ENCODE measurements at regions not wholly inside any gene's neighbourhood (a gene's known extent, or its start where the extent isn't known, plus 50 kb on each side); places are given as distances from the start of the nearest gene placed in this dataset.

GRCh38 chr5:84635235-84636055, 250.8 kb upstream of the EDIL3 start:
- DNase-seq (ENCODE audit: low spot score in 2 of 2, unreplicated experiment in 2 of 2): no peak
- peaks cover 5% of the 10 kb centered on the region for H3K9me3 Mint-ChIP-seq
- no peak overlapping the region for H3K27ac Mint-ChIP-seq
- H3K4me3 Mint-ChIP-seq: no peak overlapping the region
- TF ChIP-seq, protein P1, sequence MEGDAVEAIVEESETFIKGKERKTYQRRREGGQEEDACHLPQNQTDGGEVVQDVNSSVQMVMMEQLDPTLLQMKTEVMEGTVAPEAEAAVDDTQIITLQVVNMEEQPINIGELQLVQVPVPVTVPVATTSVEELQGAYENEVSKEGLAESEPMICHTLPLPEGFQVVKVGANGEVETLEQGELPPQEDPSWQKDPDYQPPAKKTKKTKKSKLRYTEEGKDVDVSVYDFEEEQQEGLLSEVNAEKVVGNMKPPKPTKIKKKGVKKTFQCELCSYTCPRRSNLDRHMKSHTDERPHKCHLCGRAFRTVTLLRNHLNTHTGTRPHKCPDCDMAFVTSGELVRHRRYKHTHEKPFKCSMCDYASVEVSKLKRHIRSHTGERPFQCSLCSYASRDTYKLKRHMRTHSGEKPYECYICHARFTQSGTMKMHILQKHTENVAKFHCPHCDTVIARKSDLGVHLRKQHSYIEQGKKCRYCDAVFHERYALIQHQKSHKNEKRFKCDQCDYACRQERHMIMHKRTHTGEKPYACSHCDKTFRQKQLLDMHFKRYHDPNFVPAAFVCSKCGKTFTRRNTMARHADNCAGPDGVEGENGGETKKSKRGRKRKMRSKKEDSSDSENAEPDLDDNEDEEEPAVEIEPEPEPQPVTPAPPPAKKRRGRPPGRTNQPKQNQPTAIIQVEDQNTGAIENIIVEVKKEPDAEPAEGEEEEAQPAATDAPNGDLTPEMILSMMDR (IDR thresholded peaks at IDR 0.05; ENCODE audit: unreplicated experiment): no peak
- H3K36me3 Mint-ChIP-seq: no peaks in the 10 kb centered on the region
- peaks cover 1% of the 10 kb centered on the region for H3K4me1 Mint-ChIP-seq
- H3K27me3 Mint-ChIP-seq (ENCODE audit: low read depth): no peaks in the 10 kb centered on the region

DNA sequence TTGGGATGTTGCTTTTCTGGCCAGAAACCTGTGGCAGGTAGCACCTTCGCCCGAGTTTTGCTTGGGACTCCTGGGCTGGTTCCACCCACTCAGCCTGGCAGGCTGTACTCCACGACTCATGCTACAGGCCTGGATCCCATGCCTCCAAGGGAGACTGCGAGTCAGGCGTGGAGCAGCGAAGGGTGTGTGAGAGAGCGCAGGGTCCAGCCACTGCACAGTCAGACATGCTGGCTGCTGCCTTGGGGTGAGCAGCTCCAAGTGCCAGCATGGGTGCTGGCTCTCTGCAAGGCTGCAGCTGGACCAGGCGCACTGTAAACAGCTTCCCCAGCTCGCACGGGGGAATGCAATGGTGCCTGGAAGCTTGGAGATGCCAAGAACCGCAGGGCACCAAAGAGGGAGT, 249.6 kb upstream of the EDIL3 start:
- DNase-seq (ENCODE audit: low spot score in 2 of 2, unreplicated experiment in 2 of 2): no peak
- H3K27ac Mint-ChIP-seq: no peak overlapping the region
- no peak overlapping the region for H3K4me3 Mint-ChIP-seq
- H3K9me3 Mint-ChIP-seq: peaks cover 12% of the 10 kb centered on the region
- no peaks in the 10 kb centered on the region for H3K4me1 Mint-ChIP-seq
- TF ChIP-seq, protein P1 (IDR thresholded peaks at IDR 0.05; ENCODE audit: unreplicated experiment): no peak
- no peaks in the 10 kb centered on the region for H3K36me3 Mint-ChIP-seq
- no peaks in the 10 kb centered on the region for H3K27me3 Mint-ChIP-seq (ENCODE audit: low read depth)

DNA sequence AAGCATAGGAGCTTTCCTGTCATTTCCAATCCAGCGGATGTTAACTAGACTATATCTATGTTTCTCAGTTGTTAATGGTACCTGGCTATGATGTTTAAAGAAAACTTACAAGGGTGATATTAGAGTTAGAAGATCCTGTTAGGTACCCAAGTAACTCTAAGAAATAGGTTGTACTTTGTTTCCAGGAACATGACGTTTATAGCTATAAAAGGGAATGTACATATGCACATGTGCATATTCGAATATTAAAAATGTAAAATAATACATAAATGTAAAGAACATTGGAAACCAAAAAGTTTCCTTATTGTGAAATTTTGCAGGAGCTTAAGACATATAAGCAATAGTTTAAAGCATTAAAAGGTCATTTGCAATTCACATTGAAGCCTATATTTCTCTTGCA, 247.7 kb upstream of the EDIL3 start:
- Mint-ChIP-seq H3K27ac (no peak overlapping the region), H3K4me1 (no peaks in the 10 kb centered on the region), H3K27me3 (ENCODE audit: low read depth) (no peaks in the 10 kb centered on the region), H3K36me3 (no peaks in the 10 kb centered on the region), H3K4me3 (no peak overlapping the region), H3K9me3 (peaks cover 12% of the 10 kb centered on the region)
- no peak for DNase-seq (ENCODE audit: low spot score in 2 of 2, unreplicated experiment in 2 of 2)
- TF ChIP-seq, protein P1 (IDR thresholded peaks at IDR 0.05; ENCODE audit: unreplicated experiment): no peak

DNA sequence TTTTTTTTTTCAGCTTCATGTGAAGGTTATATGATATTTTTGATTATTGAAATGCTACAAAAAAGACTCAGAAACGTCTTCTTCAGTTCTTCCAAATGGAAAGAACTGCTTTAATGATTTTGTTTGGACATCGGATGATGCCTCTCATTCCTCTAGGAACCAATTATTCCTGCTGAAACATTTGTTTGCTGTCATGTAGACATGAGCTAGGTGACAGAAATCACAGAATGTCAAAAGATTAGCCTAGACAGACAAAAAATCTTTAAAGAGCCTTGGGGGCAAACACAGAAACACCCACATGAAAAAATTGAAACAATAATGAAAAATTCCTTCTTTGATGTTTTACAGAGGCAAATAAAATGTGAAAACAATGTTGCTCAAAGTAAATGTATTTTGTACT, 244.2 kb upstream of the EDIL3 start:
- Mint-ChIP-seq H3K27ac (no peak overlapping the region), H3K4me3 (no peak overlapping the region)

DNA sequence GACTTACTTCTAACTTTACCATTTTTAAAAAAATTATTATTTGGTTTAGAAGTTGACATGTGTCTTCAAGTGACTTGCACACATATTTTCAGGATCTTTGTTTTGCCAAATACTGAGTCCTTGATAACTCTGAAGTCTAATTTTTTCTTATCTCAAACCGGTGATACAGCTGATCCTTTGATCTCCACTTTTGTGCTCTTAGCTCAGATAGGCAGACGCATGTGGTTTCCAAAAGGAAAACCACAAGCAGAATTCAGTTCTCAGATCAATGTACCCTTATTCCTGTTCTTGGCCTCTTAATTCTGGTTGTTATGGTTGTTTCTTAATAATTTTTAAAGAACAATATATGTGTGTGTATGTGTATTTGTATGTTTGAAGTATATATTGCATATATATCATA, 238.3 kb upstream of the EDIL3 start:
- no peak overlapping the region for H3K4me3 Mint-ChIP-seq
- DNase-seq (ENCODE audit: low spot score in 2 of 2, unreplicated experiment in 2 of 2): no peak
- peaks cover 13% of the 10 kb centered on the region for H3K4me1 Mint-ChIP-seq
- no peaks in the 10 kb centered on the region for H3K27me3 Mint-ChIP-seq (ENCODE audit: low read depth)
- H3K36me3 Mint-ChIP-seq: no peaks in the 10 kb centered on the region
- no peak overlapping the region for H3K27ac Mint-ChIP-seq
- peaks cover 11% of the 10 kb centered on the region for H3K9me3 Mint-ChIP-seq
- TF ChIP-seq, protein P1 (IDR thresholded peaks at IDR 0.05; ENCODE audit: unreplicated experiment): no peak

More for the DNA sequence above, 244.2 kb upstream of the EDIL3 start:
- Mint-ChIP-seq H3K9me3 (peaks cover 17% of the 10 kb centered on the region), H3K4me1 (peaks cover 3% of the 10 kb centered on the region), H3K27me3 (ENCODE audit: low read depth) (no peaks in the 10 kb centered on the region), H3K36me3 (no peaks in the 10 kb centered on the region)
- no peak for DNase-seq (ENCODE audit: low spot score in 2 of 2, unreplicated experiment in 2 of 2)
- TF ChIP-seq, protein P1 (IDR thresholded peaks at IDR 0.05; ENCODE audit: unreplicated experiment): no peak
